Osteocyte (in vitro differentiated cells): ENCODE measurements at regions not wholly inside any gene's neighbourhood (a gene's known extent, or its start where the extent isn't known, plus 50 kb on each side); places are given as distances from the start of the nearest gene placed in this dataset.

ENCODE experiments used
- DNase-seq: peaks from one replicate; pipeline ENCODE4 v3.0.0; 2021; ENCODE audit warnings: mixed read lengths; ENCODE audit not compliant: unreplicated experiment; ENCODE audit errors: extremely low spot score
- H3K27ac Mint-ChIP-seq: one replicate; pipeline ENCODE4 v1.8.0; 2021; ENCODE audit warnings: mild to moderate bottlenecking, mixed read lengths; ENCODE audit not compliant: unreplicated experiment
- H3K27me3 Mint-ChIP-seq: one replicate; pipeline ENCODE4 v1.8.0; 2021; ENCODE audit warnings: mixed read lengths; ENCODE audit not compliant: unreplicated experiment
- H3K36me3 Mint-ChIP-seq: one replicate; pipeline ENCODE4 v1.8.0; 2021; ENCODE audit warnings: mixed read lengths; ENCODE audit not compliant: unreplicated experiment
- H3K4me1 Mint-ChIP-seq: one replicate; pipeline ENCODE4 v1.8.0; 2021; ENCODE audit warnings: mixed read lengths; ENCODE audit not compliant: unreplicated experiment
- H3K4me3 Mint-ChIP-seq: one replicate; pipeline ENCODE4 v1.8.0; 2021; ENCODE audit warnings: mild to moderate bottlenecking, moderate library complexity, mixed read lengths; ENCODE audit not compliant: unreplicated experiment
- H3K9me3 Mint-ChIP-seq: one replicate; pipeline ENCODE4 v1.8.0; 2021; ENCODE audit warnings: mixed read lengths; ENCODE audit not compliant: unreplicated experiment
- TF ChIP-seq, protein P1 (sequence below): fragments of 200-600 bp; sonication (generic); IDR thresholded peaks from 2 replicates; pipeline ENCODE4 v1.5.0; 2021; ENCODE audit warnings: antibody characterized with exemption, mild to moderate bottlenecking, moderate library complexity

DNA sequence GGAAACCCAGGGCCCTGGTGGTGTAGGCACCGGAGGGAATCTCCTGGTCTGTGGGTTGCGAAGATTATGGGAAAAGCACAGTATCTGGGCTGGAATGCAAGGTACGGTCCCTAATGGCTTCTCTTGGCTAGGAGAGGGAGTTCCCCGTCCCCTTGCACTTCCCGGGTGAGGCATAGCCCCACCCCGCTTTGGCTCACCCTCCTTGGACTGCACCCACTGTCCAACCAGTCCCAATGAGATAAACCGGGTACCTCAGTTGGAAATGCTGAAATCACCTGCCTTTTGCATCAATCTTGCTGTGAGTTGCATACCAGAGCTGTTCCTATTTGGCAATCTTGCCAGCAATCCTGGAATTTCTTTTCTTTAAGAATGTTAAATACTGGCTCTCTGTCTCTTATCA lies 1429.1 kb downstream of the MAT2B start:
- H3K9me3 Mint-ChIP-seq, result peaks cover 35% of the 10 kb centered on the region
- TF ChIP-seq, protein P1, sequence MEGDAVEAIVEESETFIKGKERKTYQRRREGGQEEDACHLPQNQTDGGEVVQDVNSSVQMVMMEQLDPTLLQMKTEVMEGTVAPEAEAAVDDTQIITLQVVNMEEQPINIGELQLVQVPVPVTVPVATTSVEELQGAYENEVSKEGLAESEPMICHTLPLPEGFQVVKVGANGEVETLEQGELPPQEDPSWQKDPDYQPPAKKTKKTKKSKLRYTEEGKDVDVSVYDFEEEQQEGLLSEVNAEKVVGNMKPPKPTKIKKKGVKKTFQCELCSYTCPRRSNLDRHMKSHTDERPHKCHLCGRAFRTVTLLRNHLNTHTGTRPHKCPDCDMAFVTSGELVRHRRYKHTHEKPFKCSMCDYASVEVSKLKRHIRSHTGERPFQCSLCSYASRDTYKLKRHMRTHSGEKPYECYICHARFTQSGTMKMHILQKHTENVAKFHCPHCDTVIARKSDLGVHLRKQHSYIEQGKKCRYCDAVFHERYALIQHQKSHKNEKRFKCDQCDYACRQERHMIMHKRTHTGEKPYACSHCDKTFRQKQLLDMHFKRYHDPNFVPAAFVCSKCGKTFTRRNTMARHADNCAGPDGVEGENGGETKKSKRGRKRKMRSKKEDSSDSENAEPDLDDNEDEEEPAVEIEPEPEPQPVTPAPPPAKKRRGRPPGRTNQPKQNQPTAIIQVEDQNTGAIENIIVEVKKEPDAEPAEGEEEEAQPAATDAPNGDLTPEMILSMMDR, result no peak
- DNase-seq, result no peak
- no peaks in the 10 kb centered on the region for H3K36me3 Mint-ChIP-seq
- no peak overlapping the region for H3K27ac Mint-ChIP-seq
- no peaks in the 10 kb centered on the region for H3K27me3 Mint-ChIP-seq
- H3K4me3 Mint-ChIP-seq, result no peak overlapping the region
- no peaks in the 10 kb centered on the region for H3K4me1 Mint-ChIP-seq

DNA sequence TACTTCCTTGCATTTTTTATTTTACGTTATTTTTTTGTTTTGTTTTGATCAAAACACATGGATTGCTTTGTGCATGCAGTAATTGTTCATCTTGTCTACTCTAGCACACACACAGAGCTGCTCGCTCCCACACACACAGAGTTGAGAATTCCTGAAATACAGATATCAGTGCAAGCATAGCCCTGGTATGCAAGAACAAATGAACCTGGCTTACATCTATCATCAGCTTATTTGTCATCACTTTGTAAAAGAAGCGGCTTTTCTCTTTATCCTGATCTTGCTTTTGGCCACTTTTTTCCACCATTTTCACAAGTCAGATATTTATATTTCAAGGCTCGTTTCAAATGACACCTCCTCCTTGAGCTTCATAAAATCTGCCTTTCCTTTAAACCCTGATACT lies 1435.7 kb downstream of the MAT2B start:
- Mint-ChIP-seq H3K4me1 (no peaks in the 10 kb centered on the region), H3K27me3 (no peaks in the 10 kb centered on the region), H3K4me3 (no peak overlapping the region), H3K9me3 (peaks cover 5% of the 10 kb centered on the region), H3K27ac (no peak overlapping the region), H3K36me3 (no peaks in the 10 kb centered on the region)
- DNase-seq, result no peak
- TF ChIP-seq, protein P1, result no peak

DNA sequence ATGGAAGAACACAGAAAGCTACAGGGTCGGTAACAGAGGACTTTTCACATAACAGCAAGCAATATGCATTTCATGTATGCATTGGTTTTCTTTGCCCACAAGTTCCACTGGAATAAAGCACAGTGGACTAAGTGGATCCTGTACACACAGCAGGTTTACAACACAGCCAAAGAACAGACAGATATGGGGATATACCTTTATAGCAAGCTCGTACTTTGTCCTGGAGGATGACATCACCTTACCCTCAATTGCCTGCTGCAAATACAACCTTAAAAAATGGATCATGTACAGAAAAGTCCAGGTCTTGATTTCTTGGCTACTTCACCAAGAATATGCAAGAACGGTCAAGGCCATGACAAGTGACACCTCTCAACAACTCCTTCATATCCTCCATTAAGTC lies 1445.5 kb downstream of the MAT2B start:
- DNase-seq, result no peak
- no peak overlapping the region for H3K4me3 Mint-ChIP-seq
- H3K9me3 Mint-ChIP-seq, result no peaks in the 10 kb centered on the region
- H3K27ac Mint-ChIP-seq, result no peak overlapping the region
- TF ChIP-seq, protein P1, result no peak
- H3K27me3 Mint-ChIP-seq, result no peaks in the 10 kb centered on the region
- no peaks in the 10 kb centered on the region for H3K4me1 Mint-ChIP-seq
- no peaks in the 10 kb centered on the region for H3K36me3 Mint-ChIP-seq

DNA sequence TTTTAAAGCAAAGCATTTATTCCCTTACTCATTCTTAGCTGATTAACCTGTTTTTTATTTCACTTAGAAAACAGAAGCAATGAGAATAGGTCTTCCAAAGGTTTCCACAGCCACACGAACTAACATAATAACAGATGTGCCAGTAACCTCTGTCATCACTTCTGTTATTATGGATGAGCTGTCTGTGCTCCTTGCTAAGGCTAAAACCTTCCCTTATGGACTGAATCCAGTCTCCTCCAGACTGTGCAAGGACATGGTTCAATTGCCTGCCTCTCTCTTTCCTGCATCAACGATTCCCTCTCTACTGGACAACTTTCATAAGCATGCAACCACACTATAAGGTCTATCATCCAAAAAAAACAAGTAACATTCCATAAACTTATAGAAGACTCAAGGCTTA lies 1446.2 kb downstream of the MAT2B start:
- TF ChIP-seq, protein P1, result no peak
- Mint-ChIP-seq H3K4me3 (no peak overlapping the region), H3K27me3 (no peaks in the 10 kb centered on the region), H3K9me3 (no peaks in the 10 kb centered on the region), H3K27ac (no peak overlapping the region), H3K36me3 (no peaks in the 10 kb centered on the region), H3K4me1 (no peaks in the 10 kb centered on the region)
- no peak for DNase-seq

DNA sequence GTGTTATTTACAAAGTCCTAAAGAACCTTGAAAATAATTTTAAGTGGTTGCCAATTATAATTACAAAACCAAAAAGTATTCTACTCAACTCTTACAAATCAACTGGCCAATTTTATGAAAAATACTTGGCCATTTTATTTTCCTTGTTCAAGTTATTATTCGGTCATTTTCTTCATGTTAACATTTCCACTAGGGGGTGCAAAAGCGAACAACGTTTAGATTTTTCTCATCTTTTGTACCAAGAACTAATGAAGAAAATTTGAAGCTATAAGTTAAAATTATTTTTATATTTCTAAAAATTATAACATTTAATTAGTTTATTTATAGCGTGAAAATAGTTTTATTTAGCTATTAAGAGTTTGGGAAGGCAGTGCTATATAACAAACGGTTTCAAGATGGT lies 1453.3 kb downstream of the MAT2B start:
- Mint-ChIP-seq H3K4me3 (no peak overlapping the region), H3K27ac (no peak overlapping the region)
- no peak for DNase-seq

More for the DNA sequence above, 1453.3 kb downstream of the MAT2B start:
- TF ChIP-seq, protein P1, result peak; percentile 9
- Mint-ChIP-seq H3K27me3 (no peaks in the 10 kb centered on the region), H3K4me1 (no peaks in the 10 kb centered on the region), H3K36me3 (no peaks in the 10 kb centered on the region), H3K9me3 (peaks cover 4% of the 10 kb centered on the region)
